BLaER1 (cell line): ENCODE measurements at regions not wholly inside any gene's neighbourhood (a gene's known extent, or its start where the extent isn't known, plus 50 kb on each side); places are given as distances from the start of the nearest gene placed in this dataset.

ENCODE experiments used
- H3K27ac ChIP-seq: shearing (Covaris generic); formaldehyde crosslinking; 2 replicates; pipeline ENCODE4 v1.8.1; 2022
- H3K27me3 ChIP-seq: shearing (Covaris generic); formaldehyde crosslinking; 2 replicates; pipeline ENCODE4 v1.8.1; 2022
- H3K36me3 ChIP-seq: shearing (Covaris generic); formaldehyde crosslinking; 2 replicates; pipeline ENCODE4 v1.8.1; 2022
- H3K4me1 ChIP-seq: shearing (Covaris generic); formaldehyde crosslinking; 2 replicates; pipeline ENCODE4 v1.8.1; 2022
- H3K4me2 ChIP-seq: shearing (Covaris generic); formaldehyde crosslinking; 2 replicates; pipeline ENCODE4 v1.8.1; 2022
- H3K4me3 ChIP-seq: shearing (Covaris generic); formaldehyde crosslinking; 2 replicates; pipeline ENCODE4 v1.8.1; 2022
- H3K9ac ChIP-seq: shearing (Covaris generic); formaldehyde crosslinking; 2 replicates; pipeline ENCODE4 v1.8.1; 2022
- H3K9me3 ChIP-seq: shearing (Covaris generic); formaldehyde crosslinking; 2 replicates; pipeline ENCODE4 v1.8.1; 2022
- H4K20me1 ChIP-seq: shearing (Covaris generic); formaldehyde crosslinking; 2 replicates; pipeline ENCODE4 v1.8.1; 2022
- Cebpa-rat ChIP-seq: shearing (Covaris generic); IDR thresholded peaks from 2 replicates; pipeline ENCODE4 v1.8.1; 2022

- no peak for TF ChIP-seq Cebpa-rat
- Histone ChIP-seq H3K27me3 (no peaks in the 10 kb centered on the region), H4K20me1 (no peaks in the 10 kb centered on the region), H3K36me3 (no peaks in the 10 kb centered on the region), H3K9ac (no peak overlapping the region), H3K4me3 (no peak overlapping the region), H3K27ac (no peak overlapping the region), H3K9me3 (no peaks in the 10 kb centered on the region), H3K4me1 (no peaks in the 10 kb centered on the region), H3K4me2 (no peak overlapping the region)
Measured at GRCh38 chr16:5432166-5432565, 334.6 kb upstream of the EEF2KMT start.

GRCh38 chr16:5430598-5430997 lies 333.0 kb upstream of the EEF2KMT start:
- Histone ChIP-seq H3K9me3 (no peaks in the 10 kb centered on the region), H4K20me1 (no peaks in the 10 kb centered on the region), H3K36me3 (no peaks in the 10 kb centered on the region), H3K4me2 (no peak overlapping the region), H3K9ac (no peak overlapping the region), H3K4me3 (no peak overlapping the region), H3K4me1 (no peaks in the 10 kb centered on the region), H3K27me3 (no peaks in the 10 kb centered on the region), H3K27ac (no peak overlapping the region)
- no peak for TF ChIP-seq Cebpa-rat

GRCh38 chr16:5428932-5429331 lies 331.3 kb upstream of the EEF2KMT start:
- H3K36me3 ChIP-seq = no peaks in the 10 kb centered on the region
- no peaks in the 10 kb centered on the region for H3K9me3 ChIP-seq
- no peak overlapping the region for H3K27ac ChIP-seq
- no peaks in the 10 kb centered on the region for H4K20me1 ChIP-seq
- no peaks in the 10 kb centered on the region for H3K27me3 ChIP-seq
- no peak overlapping the region for H3K9ac ChIP-seq
- no peak for TF ChIP-seq Cebpa-rat
- no peak overlapping the region for H3K4me3 ChIP-seq
- no peaks in the 10 kb centered on the region for H3K4me1 ChIP-seq
- no peak overlapping the region for H3K4me2 ChIP-seq

- no peaks in the 10 kb centered on the region for H3K36me3 ChIP-seq
- no peak overlapping the region for H3K4me2 ChIP-seq
- no peaks in the 10 kb centered on the region for H3K9me3 ChIP-seq
- no peaks in the 10 kb centered on the region for H3K4me1 ChIP-seq
- no peak overlapping the region for H3K4me3 ChIP-seq
- no peaks in the 10 kb centered on the region for H4K20me1 ChIP-seq
- H3K27ac ChIP-seq = no peak overlapping the region
- TF ChIP-seq Cebpa-rat = no peak
- no peak overlapping the region for H3K9ac ChIP-seq
- H3K27me3 ChIP-seq = no peaks in the 10 kb centered on the region
Measured at GRCh38 chr16:5427571-5427970, 330.0 kb upstream of the EEF2KMT start.

- Histone ChIP-seq H3K27ac (no peak overlapping the region), H4K20me1 (no peaks in the 10 kb centered on the region), H3K9me3 (no peaks in the 10 kb centered on the region), H3K4me1 (no peaks in the 10 kb centered on the region), H3K27me3 (no peaks in the 10 kb centered on the region), H3K9ac (no peak overlapping the region), H3K36me3 (no peaks in the 10 kb centered on the region), H3K4me3 (no peak overlapping the region), H3K4me2 (no peak overlapping the region)
- no peak for TF ChIP-seq Cebpa-rat
Measured at GRCh38 chr16:5422643-5423496, 325.3 kb upstream of the EEF2KMT start.

GRCh38 chr16:5422047-5422446 lies 324.5 kb upstream of the EEF2KMT start:
- no peak for TF ChIP-seq Cebpa-rat
- H3K9me3 ChIP-seq = no peaks in the 10 kb centered on the region
- no peaks in the 10 kb centered on the region for H4K20me1 ChIP-seq
- no peaks in the 10 kb centered on the region for H3K36me3 ChIP-seq
- H3K9ac ChIP-seq = no peak overlapping the region
- H3K4me1 ChIP-seq = no peaks in the 10 kb centered on the region
- H3K27ac ChIP-seq = no peak overlapping the region
- H3K4me2 ChIP-seq = no peak overlapping the region
- H3K4me3 ChIP-seq = no peak overlapping the region
- H3K27me3 ChIP-seq = no peaks in the 10 kb centered on the region

GRCh38 chr16:5416013-5416412 lies 318.4 kb upstream of the EEF2KMT start:
- H4K20me1 ChIP-seq = no peaks in the 10 kb centered on the region
- H3K9me3 ChIP-seq = no peaks in the 10 kb centered on the region
- H3K4me1 ChIP-seq = no peaks in the 10 kb centered on the region
- H3K4me2 ChIP-seq = no peak overlapping the region
- no peak for TF ChIP-seq Cebpa-rat
- no peak overlapping the region for H3K27ac ChIP-seq
- no peak overlapping the region for H3K9ac ChIP-seq
- H3K27me3 ChIP-seq = no peaks in the 10 kb centered on the region
- H3K4me3 ChIP-seq = no peak overlapping the region
- H3K36me3 ChIP-seq = no peaks in the 10 kb centered on the region

GRCh38 chr16:5415123-5415522 lies 317.5 kb upstream of the EEF2KMT start:
- no peaks in the 10 kb centered on the region for H3K27me3 ChIP-seq
- no peak overlapping the region for H3K27ac ChIP-seq
- no peaks in the 10 kb centered on the region for H3K36me3 ChIP-seq
- H3K9me3 ChIP-seq = no peaks in the 10 kb centered on the region
- no peak overlapping the region for H3K4me3 ChIP-seq
- H3K9ac ChIP-seq = no peak overlapping the region
- TF ChIP-seq Cebpa-rat = no peak
- H4K20me1 ChIP-seq = no peaks in the 10 kb centered on the region
- no peaks in the 10 kb centered on the region for H3K4me1 ChIP-seq
- no peak overlapping the region for H3K4me2 ChIP-seq

- no peak for TF ChIP-seq Cebpa-rat
- H3K27me3 ChIP-seq = no peaks in the 10 kb centered on the region
- no peaks in the 10 kb centered on the region for H3K36me3 ChIP-seq
- no peak overlapping the region for H3K27ac ChIP-seq
- no peak overlapping the region for H3K4me3 ChIP-seq
- no peaks in the 10 kb centered on the region for H4K20me1 ChIP-seq
- no peak overlapping the region for H3K9ac ChIP-seq
- no peak overlapping the region for H3K4me2 ChIP-seq
- no peaks in the 10 kb centered on the region for H3K4me1 ChIP-seq
- H3K9me3 ChIP-seq = no peaks in the 10 kb centered on the region
Measured at GRCh38 chr16:5412731-5413130, 315.1 kb upstream of the EEF2KMT start.

GRCh38 chr16:5398203-5398602 lies 300.6 kb upstream of the EEF2KMT start:
- Histone ChIP-seq H3K9me3 (no peaks in the 10 kb centered on the region), H3K4me2 (no peak overlapping the region), H4K20me1 (no peaks in the 10 kb centered on the region), H3K4me1 (no peaks in the 10 kb centered on the region), H3K27me3 (no peaks in the 10 kb centered on the region), H3K4me3 (no peak overlapping the region), H3K27ac (no peak overlapping the region), H3K9ac (no peak overlapping the region), H3K36me3 (no peaks in the 10 kb centered on the region)
- no peak for TF ChIP-seq Cebpa-rat
